PFSK-1 (cell line): ENCODE measurements at regions not wholly inside any gene's neighbourhood (a gene's known extent, or its start where the extent isn't known, plus 50 kb on each side); places are given as distances from the start of the nearest gene placed in this dataset.

Experiments
- FOXP2 ChIP-seq: optimal IDR thresholded peaks from 2 replicates; pipeline ENCODE3; 2011; ENCODE audit warnings: borderline replicate concordance, control low read depth, inconsistent platforms; ENCODE audit not compliant: insufficient read depth; ENCODE audit errors: extremely low read length, extremely low read depth
- POLR2AphosphoS5 ChIP-seq: IDR thresholded peaks from 2 replicates; pipeline ENCODE4 v1.6.1; 2012; ENCODE audit warnings: low read depth, mild to moderate bottlenecking, control low read depth, low read length, moderate library complexity
- REST ChIP-seq, 2 experiments: IDR thresholded peaks; 2 replicates each; pipeline versions ENCODE4 v1.6.1 to v1.8.0; 2011 to 2012; ENCODE audit warnings: low read depth in 2 of 2, low read length in 2 of 2, control low read depth in 1 of 2, inconsistent platforms in 1 of 2, mild to moderate bottlenecking in 1 of 2, moderate library complexity in 1 of 2; ENCODE audit not compliant: insufficient read depth in 1 of 2
- SIN3A ChIP-seq: IDR thresholded peaks from 2 replicates; pipeline ENCODE4 v1.6.1; 2012; ENCODE audit warnings: mild to moderate bottlenecking, low read length, moderate library complexity, borderline replicate concordance; ENCODE audit not compliant: insufficient read depth
- TAF1 ChIP-seq: IDR thresholded peaks from 2 replicates; pipeline ENCODE4 v1.6.1; 2012; ENCODE audit warnings: low read length, control low read depth, borderline replicate concordance; ENCODE audit not compliant: insufficient read depth

GRCh38 chr16:66091471-66091891 is 275.0 kb upstream of the CDH5 start:
- no peak for TF ChIP-seq FOXP2
- TF ChIP-seq TAF1 = no peak
- no peak for TF ChIP-seq SIN3A
- TF ChIP-seq REST (IDR thresholded peaks at IDR 0.05; ENCODE audit: insufficient read depth in 1 of 2, low read depth in 2 of 2, low read length in 2 of 2) = no peak
- no peak for TF ChIP-seq POLR2AphosphoS5

- TF ChIP-seq FOXP2 (no peak), REST (IDR thresholded peaks at IDR 0.05; ENCODE audit: insufficient read depth in 1 of 2, low read depth in 2 of 2, low read length in 2 of 2) (no peak), SIN3A (no peak), POLR2AphosphoS5 (no peak), TAF1 (no peak)
Measured at GRCh38 chr16:66088681-66089080, 277.8 kb upstream of the CDH5 start.

- TF ChIP-seq REST (IDR thresholded peaks at IDR 0.05; ENCODE audit: insufficient read depth in 1 of 2, low read depth in 2 of 2, low read length in 2 of 2) (no peak), TAF1 (no peak), POLR2AphosphoS5 (no peak), SIN3A (no peak), FOXP2 (no peak)
Measured at GRCh38 chr16:66087308-66087707, 279.2 kb upstream of the CDH5 start.

GRCh38 chr16:66085651-66086050 is 280.8 kb upstream of the CDH5 start:
- TF ChIP-seq TAF1 (no peak), FOXP2 (no peak), POLR2AphosphoS5 (no peak), REST (IDR thresholded peaks at IDR 0.05; ENCODE audit: insufficient read depth in 1 of 2, low read depth in 2 of 2, low read length in 2 of 2) (no peak), SIN3A (no peak)

GRCh38 chr16:66084306-66084705 is 282.2 kb upstream of the CDH5 start:
- TF ChIP-seq FOXP2 (no peak), SIN3A (no peak), REST (IDR thresholded peaks at IDR 0.05; ENCODE audit: insufficient read depth in 1 of 2, low read depth in 2 of 2, low read length in 2 of 2) (no peak), TAF1 (no peak), POLR2AphosphoS5 (no peak)
